Colonic mucosa (tissue), 4 donors: ENCODE measurements at regions not wholly inside any gene's neighbourhood (a gene's known extent, or its start where the extent isn't known, plus 50 kb on each side); places are given as distances from the start of the nearest gene placed in this dataset.

ENCODE experiments used
- DNase-seq: peaks from one replicate; pipeline ENCODE4 v3.0.0-alpha.2; 2020
- H3K27ac ChIP-seq: fragments of 200-600 bp; one replicate; pipeline ENCODE4 v1.8.0; 2021
- H3K27me3 ChIP-seq: fragments of 200-600 bp; one replicate; pipeline ENCODE4 v1.8.0; 2021
- H3K36me3 ChIP-seq: fragments of 200-600 bp; one replicate; pipeline ENCODE4 v1.8.0; 2021
- H3K4me1 ChIP-seq: fragments of 200-600 bp; one replicate; pipeline ENCODE4 v1.8.0; 2021; ENCODE audit warnings: mild to moderate bottlenecking
- H3K4me3 ChIP-seq: fragments of 200-600 bp; one replicate; pipeline ENCODE4 v1.8.0; 2021
- H3K9ac ChIP-seq, 2 donors: one replicate each; pipeline ENCODE4 v1.7.0; 2013; ENCODE audit warnings: control low read depth in 2 of 2, low read depth in 2 of 2, low read length in 2 of 2
- H3K9me3 ChIP-seq: fragments of 200-600 bp; one replicate; pipeline ENCODE4 v1.8.0; 2021
- CTCF ChIP-seq: fragments of 200-600 bp; IDR thresholded peaks from one replicate; pipeline ENCODE4 v1.8.0; 2022; ENCODE audit warnings: antibody characterized with exemption, mild to moderate bottlenecking
- intact Hi-C: fragments of 100-400 bp; cut with DNase I; formaldehyde crosslinking; loops from one replicate; pipeline ENCODE4 v1.14.1; 2022
- donor health status: healthy.
- donor health status: DM: no; HTN: no; CAD: no.
- donor health status: DM: no; HTN: no; CAD: no.

- intact Hi-C loops = loop anchor here (10.0 kb wide), 1 partner anchor 424 kb away; the partner anchor contains the start of gene GJA1
- DNase-seq = no peak
- TF ChIP-seq CTCF = no peak
These were observed 422.9 kb downstream of the GJA1 start for GRCh38 chr6:121858310-121858709.

GRCh38 chr6:121858986-121859385 is 423.5 kb downstream of the GJA1 start:
- intact Hi-C loops = loop anchor here (10.0 kb wide), 1 partner anchor 424 kb away; the partner anchor contains the start of gene GJA1
- Histone ChIP-seq H3K36me3 (no peaks in the 10 kb centered on the region), H3K4me1 (no peaks in the 10 kb centered on the region), H3K9ac (no peak overlapping the region), H3K4me3 (no peak overlapping the region), H3K27me3 (no peaks in the 10 kb centered on the region), H3K9me3 (no peaks in the 10 kb centered on the region), H3K27ac (no peak overlapping the region)
- no peak for TF ChIP-seq CTCF
- DNase-seq = no peak

More at GRCh38 chr6:121858310-121858709, 422.9 kb downstream of the GJA1 start:
- Histone ChIP-seq H3K27ac (no peak overlapping the region), H3K9ac (no peak overlapping the region), H3K36me3 (no peaks in the 10 kb centered on the region), H3K9me3 (no peaks in the 10 kb centered on the region), H3K4me1 (no peaks in the 10 kb centered on the region), H3K27me3 (no peaks in the 10 kb centered on the region), H3K4me3 (no peak overlapping the region)

GRCh38 chr6:121865811-121866210 is 430.4 kb downstream of the GJA1 start:
- Histone ChIP-seq H3K27ac (no peak overlapping the region), H3K4me1 (no peaks in the 10 kb centered on the region), H3K36me3 (no peaks in the 10 kb centered on the region), H3K27me3 (no peaks in the 10 kb centered on the region), H3K9me3 (no peaks in the 10 kb centered on the region), H3K9ac (no peak overlapping the region), H3K4me3 (no peak overlapping the region)
- TF ChIP-seq CTCF = no peak
- intact Hi-C loops = no loop called here
- no peak for DNase-seq

- intact Hi-C loops = no loop called here
- H3K27me3 ChIP-seq = no peaks in the 10 kb centered on the region
- DNase-seq = no peak
These were observed 431.6 kb downstream of the GJA1 start for GRCh38 chr6:121867095-121867494.

GRCh38 chr6:121868206-121868605 is 432.8 kb downstream of the GJA1 start:
- Histone ChIP-seq H3K4me3 (no peak overlapping the region), H3K27ac (no peak overlapping the region), H3K9me3 (no peaks in the 10 kb centered on the region), H3K9ac (no peak overlapping the region), H3K4me1 (no peaks in the 10 kb centered on the region), H3K27me3 (no peaks in the 10 kb centered on the region), H3K36me3 (no peaks in the 10 kb centered on the region)
- intact Hi-C loops = no loop called here
- no peak for DNase-seq
- no peak for TF ChIP-seq CTCF

More at GRCh38 chr6:121867095-121867494, 431.6 kb downstream of the GJA1 start:
- no peak overlapping the region for H3K4me3 ChIP-seq
- no peaks in the 10 kb centered on the region for H3K36me3 ChIP-seq
- H3K4me1 ChIP-seq = no peaks in the 10 kb centered on the region
- no peaks in the 10 kb centered on the region for H3K9me3 ChIP-seq
- H3K27ac ChIP-seq = no peak overlapping the region
- TF ChIP-seq CTCF = no peak
- H3K9ac ChIP-seq = no peak overlapping the region
